IMR-90 (cell line): ENCODE measurements at regions not wholly inside any gene's neighbourhood (a gene's known extent, or its start where the extent isn't known, plus 50 kb on each side); places are given as distances from the start of the nearest gene placed in this dataset.

Experiments used
- ATAC-seq: fragments of 200-7000 bp; cut with Tn5 transposase; 2 replicates; pipeline ENCODE4 v1.9.1; 2020; ENCODE audit warnings: low read depth, mild to moderate bottlenecking, moderate library complexity
- BruUV-seq: library from RNA; stranded (reverse); fragments of 400-500 nt; replicated peaks from 2 replicates; lab custom pipeline; 2021; lab: Mats Ljungman, UMichigan
- CTCF ChIA-PET: fragments of 300-600 bp; formaldehyde crosslinking; extraction: SDS; loops from one replicate; lab custom pipeline; 2021; ENCODE audit warnings: antibody characterized with exemption; lab: Yijun Ruan, JAX
- POLR2A ChIA-PET: fragments of 300-600 bp; sonication (Branson Sonifier 250); formaldehyde crosslinking; loops from one replicate; lab custom pipeline; 2022; ENCODE audit warnings: antibody characterized with exemption; ENCODE audit not compliant: unreplicated experiment; lab: Charles Lee
- DNase-seq: peaks from one replicate; pipeline ENCODE4 v3.0.0; 2013
- H2AFZ ChIP-seq: replicated peaks from 2 replicates; pipeline ENCODE3; 2013; ENCODE audit warnings: low read length, mild to moderate bottlenecking; ENCODE audit not compliant: poor library complexity
- H2AK5ac ChIP-seq: 2 replicates; pipeline ENCODE4 v1.6.1; 2013; ENCODE audit warnings: low read depth, low read length, inconsistent platforms
- H2AK9ac ChIP-seq: replicated peaks from 2 replicates; pipeline ENCODE3; 2013; ENCODE audit warnings: mild to moderate bottlenecking, low read depth, low read length, moderate library complexity; ENCODE audit not compliant: poor library complexity
- H2BK120ac ChIP-seq: 2 replicates; pipeline ENCODE4 v1.6.1; 2013; ENCODE audit warnings: low read depth, low read length, inconsistent platforms
- H2BK15ac ChIP-seq: 3 replicates; pipeline ENCODE4 v1.6.1; 2013; ENCODE audit warnings: low read depth, low read length, inconsistent platforms
- H2BK20ac ChIP-seq: 2 replicates; pipeline ENCODE4 v1.6.1; 2013; ENCODE audit warnings: low read depth, mild to moderate bottlenecking, inconsistent platforms, low read length, moderate library complexity
- H2BK5ac ChIP-seq: 2 replicates; pipeline ENCODE4 v1.6.1; 2013; ENCODE audit warnings: mild to moderate bottlenecking, low read depth, low read length, inconsistent platforms; ENCODE audit not compliant: poor library complexity, severe bottlenecking
- H3K14ac ChIP-seq: replicated peaks from 2 replicates; pipeline ENCODE4 v1.6.1; 2013; ENCODE audit warnings: low read depth, low read length, inconsistent platforms
- H3K18ac ChIP-seq: 2 replicates; pipeline ENCODE4 v1.6.1; 2013; ENCODE audit warnings: low read depth, low read length, control low read depth
- H3K23ac ChIP-seq: 2 replicates; pipeline ENCODE4 v1.6.1; 2013; ENCODE audit warnings: low read depth, low read length, inconsistent platforms
- H3K27ac ChIP-seq: 2 replicates; pipeline ENCODE4 v1.5.1; 2013; ENCODE audit warnings: mild to moderate bottlenecking, control low read depth, low read length; ENCODE audit not compliant: insufficient read depth
- H3K27me3 ChIP-seq: 2 replicates; pipeline ENCODE4 v1.6.1; 2013; ENCODE audit warnings: low read length; ENCODE audit not compliant: control insufficient read depth, insufficient read depth
- H3K36me3 ChIP-seq: 2 replicates; pipeline ENCODE4 v1.6.1; 2013; ENCODE audit warnings: low read length, mixed read lengths; ENCODE audit not compliant: control insufficient read depth, insufficient read depth
- H3K4ac ChIP-seq: 2 replicates; pipeline ENCODE4 v1.6.1; 2013; ENCODE audit warnings: low read depth, low read length, inconsistent platforms
- H3K4me1 ChIP-seq: 2 replicates; pipeline ENCODE4 v1.6.1; 2013; ENCODE audit warnings: low read length, mixed read lengths; ENCODE audit not compliant: control insufficient read depth, insufficient read depth
- H3K4me2 ChIP-seq: 2 replicates; pipeline ENCODE4 v1.6.1; 2013; ENCODE audit warnings: low read depth, mild to moderate bottlenecking, control low read depth, low read length, moderate library complexity
- H3K4me3 ChIP-seq: 2 replicates; pipeline ENCODE4 v1.5.1; 2013; ENCODE audit warnings: low read depth, mild to moderate bottlenecking, control low read depth, low read length, moderate library complexity; ENCODE audit not compliant: insufficient read depth
- H3K56ac ChIP-seq: 2 replicates; pipeline ENCODE4 v1.6.1; 2013; ENCODE audit warnings: low read length, inconsistent platforms; ENCODE audit not compliant: insufficient read depth; ENCODE audit errors: extremely low read depth
- H3K79me1 ChIP-seq, 2 experiments: 2 replicates each; pipeline ENCODE4 v1.6.1; 2013; ENCODE audit warnings: low read length in 2 of 2, inconsistent platforms in 1 of 2, low read depth in 1 of 2
- H3K9ac ChIP-seq: 2 replicates; pipeline ENCODE4 v1.6.1; 2013; ENCODE audit warnings: low read depth, low read length, control low read depth
- H3K9me1 ChIP-seq: 2 replicates; pipeline ENCODE4 v1.6.1; 2013; ENCODE audit warnings: low read length, inconsistent platforms; ENCODE audit not compliant: insufficient read depth
- H3K9me3 ChIP-seq: 2 replicates; pipeline ENCODE4 v1.6.1; 2013; ENCODE audit warnings: low read length; ENCODE audit not compliant: control insufficient read depth, insufficient read depth
- H4K20me1 ChIP-seq: 2 replicates; pipeline ENCODE4 v1.6.1; 2013; ENCODE audit warnings: low read length, inconsistent platforms; ENCODE audit not compliant: insufficient read depth
- H4K5ac ChIP-seq: 2 replicates; pipeline ENCODE4 v1.6.1; 2013; ENCODE audit warnings: mild to moderate bottlenecking, low read depth, low read length, control low read depth
- H4K8ac ChIP-seq, 2 experiments: 2 replicates each; pipeline ENCODE4 v1.6.1; 2013; ENCODE audit warnings: low read depth in 2 of 2, low read length in 2 of 2, control low read depth in 1 of 2, inconsistent platforms in 1 of 2
- H4K91ac ChIP-seq: 2 replicates; pipeline ENCODE4 v1.6.1; 2013; ENCODE audit warnings: low read depth, low read length, inconsistent platforms; ENCODE audit not compliant: insufficient read depth
- BHLHE40 ChIP-seq: fragments of 150-350 bp; IDR thresholded peaks from 2 replicates; pipeline ENCODE4 v1.6.1; 2016; ENCODE audit warnings: mild to moderate bottlenecking, low read depth, low read length
- CEBPB ChIP-seq: IDR thresholded peaks from 2 replicates; pipeline ENCODE4 v1.6.1; 2012; ENCODE audit warnings: low read depth, low read length, improper control_type of control experiment
- CTCF ChIP-seq: conservative IDR thresholded peaks from 2 replicates; pipeline ENCODE4 v1.5.1; 2012; ENCODE audit warnings: mild to moderate bottlenecking, low read depth, low read length, improper control_type of control experiment
- FOS ChIP-seq: fragments of 150-350 bp; IDR thresholded peaks from 2 replicates; pipeline ENCODE4 v1.6.1; 2016; ENCODE audit warnings: low read depth, low read length
- MAZ ChIP-seq: IDR thresholded peaks from 2 replicates; pipeline ENCODE4 v1.6.1; 2012; ENCODE audit warnings: low read depth, mild to moderate bottlenecking, low read length, improper control_type of control experiment, moderate library complexity, borderline replicate concordance
- MXI1 ChIP-seq: IDR thresholded peaks from 2 replicates; pipeline ENCODE4 v1.6.1; 2012; ENCODE audit warnings: low read depth, mild to moderate bottlenecking, low read length, moderate library complexity, borderline replicate concordance
- NFE2L2 ChIP-seq: fragments of 150-350 bp; IDR thresholded peaks from 2 replicates; pipeline ENCODE4 v1.6.1; 2016; ENCODE audit warnings: low read depth, mild to moderate bottlenecking, low read length
- POLR2A ChIP-seq: IDR thresholded peaks from 2 replicates; pipeline ENCODE4 v1.6.1; 2012; ENCODE audit warnings: mild to moderate bottlenecking, low read depth, low read length
- RAD21 ChIP-seq: IDR thresholded peaks from 2 replicates; pipeline ENCODE4 v1.6.1; 2012; ENCODE audit warnings: low read length, improper control_type of control experiment
- RCOR1 ChIP-seq: IDR thresholded peaks from 2 replicates; pipeline ENCODE4 v1.6.1; 2012; ENCODE audit warnings: mild to moderate bottlenecking, low read length, improper control_type of control experiment; ENCODE audit not compliant: insufficient replicate concordance
- RFX5 ChIP-seq: IDR thresholded peaks from 2 replicates; pipeline ENCODE4 v1.8.0; 2012; ENCODE audit warnings: low read depth, mild to moderate bottlenecking, low read length, moderate library complexity
- SMC3 ChIP-seq: fragments of 150-350 bp; IDR thresholded peaks from 2 replicates; pipeline ENCODE4 v1.6.1; 2016; ENCODE audit warnings: low read depth, mild to moderate bottlenecking, antibody characterized with exemption, low read length, moderate library complexity
- WGBS, 2 experiments: methylation state at CpG; one replicate each; pipeline versions ENCODE4 v1.1.5 to v1.1.7; 2013; ENCODE audit warnings: missing lambda C conversion rate in 2 of 2; ENCODE audit not compliant: insufficient read length in 1 of 2; ENCODE audit errors: extremely low coverage in 2 of 2; 5-methylcytosine and 5-hydroxymethylcytosine counted together
- dilution Hi-C: fragments of 300-500 bp; cut with HindIII; formaldehyde crosslinking; loops from one replicate; pipeline ENCODE4 v1.14.3; 2018; ENCODE audit warnings: low sequenced_read_pairs; ENCODE audit not compliant: unreplicated experiment
- in situ Hi-C: fragments of 300-500 bp; cut with MboI; formaldehyde crosslinking; loops from 3 replicates; pipeline ENCODE4 v1.14.3; 2019; ENCODE audit warnings: low sequenced_read_pairs, inconsistent platforms, mixed read lengths
- intact Hi-C: fragments of 100-400 bp; cut with micrococcal nuclease; formaldehyde crosslinking; loops from 2 replicates; pipeline ENCODE4 v1.10.0; 2022
- TF ChIP-seq, protein P1 (sequence below): fragments of 150-350 bp; IDR thresholded peaks from 2 replicates; pipeline ENCODE4 v1.6.1; 2016; ENCODE audit warnings: low read depth, mild to moderate bottlenecking, low read length, moderate library complexity, borderline replicate concordance
- TF ChIP-seq, protein P2 (sequence below): fragments of 150-350 bp; IDR thresholded peaks from 2 replicates; pipeline ENCODE4 v1.6.1; 2017; ENCODE audit warnings: mild to moderate bottlenecking, antibody characterized with exemption, low read length, low read depth

DNA sequence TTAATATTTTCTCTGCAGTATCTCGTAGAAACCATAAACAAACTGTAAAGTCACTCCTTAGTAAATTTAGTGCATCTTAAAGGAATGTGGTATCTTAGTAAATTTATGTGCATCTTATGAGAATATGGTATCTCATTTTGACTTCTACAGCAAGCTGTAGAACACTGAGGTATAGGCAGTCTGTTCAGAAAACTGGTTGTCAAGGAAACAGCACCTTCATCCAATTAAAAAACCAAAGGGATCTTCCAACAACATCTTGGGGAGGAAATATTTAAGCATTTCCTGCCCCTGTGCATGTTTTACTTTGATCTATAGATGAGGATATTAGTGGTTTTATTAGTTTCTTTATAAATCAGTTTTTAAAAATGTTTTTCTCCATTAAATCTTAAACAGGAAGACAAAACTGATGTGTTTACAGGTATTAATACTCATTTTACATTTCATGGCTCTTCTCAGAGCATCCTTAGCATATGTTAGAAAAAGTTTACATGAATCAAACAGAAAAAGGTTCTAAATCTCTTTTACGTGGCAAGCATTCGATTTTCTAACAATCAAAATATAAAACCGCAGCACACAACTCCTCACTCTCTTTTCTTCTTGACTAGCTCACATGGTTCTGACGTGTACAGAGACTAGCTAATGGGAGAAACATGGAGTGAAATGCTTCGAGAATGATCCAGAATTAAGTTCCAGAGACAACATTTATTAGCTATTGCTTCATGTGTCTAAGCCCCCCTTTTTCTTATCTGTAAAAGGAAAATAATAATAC, 668.8 kb downstream of the PTPRC start:
- H3K18ac ChIP-seq = no peak overlapping the region
- H2AK5ac ChIP-seq = no peak overlapping the region
- H2BK20ac ChIP-seq = no peak overlapping the region
- intact Hi-C loops (no loop called here), in situ Hi-C loops (no loop called here), dilution Hi-C loops (no loop called here)
- H3K79me1 ChIP-seq = no peaks in the 10 kb centered on the region
- H2AK9ac ChIP-seq = no peak overlapping the region
- POLR2A ChIA-PET = no interaction called here
- no peak overlapping the region for H2BK120ac ChIP-seq
- ATAC-seq = no peak
- H3K9ac ChIP-seq = no peak overlapping the region
- CTCF ChIA-PET = no interaction called here
- no peak overlapping the region for H2BK5ac ChIP-seq
- no peak overlapping the region for H4K8ac ChIP-seq
- H3K4me2 ChIP-seq = no peak overlapping the region
- H2BK15ac ChIP-seq = no peak overlapping the region
- H3K27ac ChIP-seq = no peak overlapping the region
- H3K23ac ChIP-seq = no peak overlapping the region
- H3K4me1 ChIP-seq = no peaks in the 10 kb centered on the region
- H3K9me3 ChIP-seq = no peaks in the 10 kb centered on the region
- no peak overlapping the region for H3K56ac ChIP-seq
- TF ChIP-seq CEBPB (no peak), MXI1 (no peak), MAZ (no peak), FOS (no peak), SMC3 (no peak), POLR2A (no peak), RCOR1 (no peak), NFE2L2 (no peak), RAD21 (no peak), BHLHE40 (no peak), CTCF (no peak), RFX5 (no peak)
- TF ChIP-seq, protein P1, sequence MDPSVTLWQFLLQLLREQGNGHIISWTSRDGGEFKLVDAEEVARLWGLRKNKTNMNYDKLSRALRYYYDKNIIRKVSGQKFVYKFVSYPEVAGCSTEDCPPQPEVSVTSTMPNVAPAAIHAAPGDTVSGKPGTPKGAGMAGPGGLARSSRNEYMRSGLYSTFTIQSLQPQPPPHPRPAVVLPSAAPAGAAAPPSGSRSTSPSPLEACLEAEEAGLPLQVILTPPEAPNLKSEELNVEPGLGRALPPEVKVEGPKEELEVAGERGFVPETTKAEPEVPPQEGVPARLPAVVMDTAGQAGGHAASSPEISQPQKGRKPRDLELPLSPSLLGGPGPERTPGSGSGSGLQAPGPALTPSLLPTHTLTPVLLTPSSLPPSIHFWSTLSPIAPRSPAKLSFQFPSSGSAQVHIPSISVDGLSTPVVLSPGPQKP = no peak
- TF ChIP-seq, protein P2, sequence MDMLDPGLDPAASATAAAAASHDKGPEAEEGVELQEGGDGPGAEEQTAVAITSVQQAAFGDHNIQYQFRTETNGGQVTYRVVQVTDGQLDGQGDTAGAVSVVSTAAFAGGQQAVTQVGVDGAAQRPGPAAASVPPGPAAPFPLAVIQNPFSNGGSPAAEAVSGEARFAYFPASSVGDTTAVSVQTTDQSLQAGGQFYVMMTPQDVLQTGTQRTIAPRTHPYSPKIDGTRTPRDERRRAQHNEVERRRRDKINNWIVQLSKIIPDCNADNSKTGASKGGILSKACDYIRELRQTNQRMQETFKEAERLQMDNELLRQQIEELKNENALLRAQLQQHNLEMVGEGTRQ = no peak
- no peak for DNase-seq
- H3K4me3 ChIP-seq = no peak overlapping the region
- H4K91ac ChIP-seq = no peak overlapping the region
- no peaks in the 10 kb centered on the region for H3K36me3 ChIP-seq
- BruUV-seq = no TSS peak
- H3K14ac ChIP-seq = no peak overlapping the region
- H4K5ac ChIP-seq = no peak overlapping the region
- no peak overlapping the region for H2AFZ ChIP-seq
- H3K4ac ChIP-seq = no peak overlapping the region
- 100% methylated on average over 2 of the region's 6 CpGs; no CpG with 5 or more reads in 1 of the 2 experiments for WGBS, 2 experiments
- H3K9me1 ChIP-seq = no peaks in the 10 kb centered on the region
- H3K27me3 ChIP-seq = no peaks in the 10 kb centered on the region
- H4K20me1 ChIP-seq = no peaks in the 10 kb centered on the region
